Smooth muscle cell (in vitro differentiated cells): ENCODE measurements at regions not wholly inside any gene's neighbourhood (a gene's known extent, or its start where the extent isn't known, plus 50 kb on each side); places are given as distances from the start of the nearest gene placed in this dataset.
"Not testable (repeated sequence)": the region's sequence is repeated elsewhere in the genome, so short reads cannot be mapped to it uniquely, and the experiment has no call there.

Experiments
- DNase-seq: peaks from one replicate; lab custom pipeline; 2025; ENCODE audit not compliant: unreplicated experiment; lab: John Stamatoyannopoulos, UW
- H2AFZ ChIP-seq: fragments of 200-600 bp; sonication (generic); 2 replicates; pipeline ENCODE4 v1.6.0; 2016; ENCODE audit warnings: antibody characterized with exemption, low read depth, mild to moderate bottlenecking
- H3F3A ChIP-seq: fragments of 200-600 bp; sonication (generic); 2 replicates; pipeline ENCODE4 v1.6.0; 2017; ENCODE audit warnings: antibody characterized with exemption, low read depth
- H3K27ac ChIP-seq: fragments of 200-600 bp; sonication (generic); 2 replicates; pipeline ENCODE4 v1.5.1; 2016; ENCODE audit warnings: low read depth, mild to moderate bottlenecking
- H3K27me3 ChIP-seq: fragments of 200-600 bp; sonication (generic); 2 replicates; pipeline ENCODE4 v1.6.1; 2016; ENCODE audit warnings: low read depth, mild to moderate bottlenecking
- H3K36me3 ChIP-seq: fragments of 200-600 bp; sonication (generic); 2 replicates; pipeline ENCODE4 v1.5.1; 2016; ENCODE audit warnings: low read depth
- H3K4me1 ChIP-seq: fragments of 200-600 bp; sonication (generic); 2 replicates; pipeline ENCODE4 v1.5.1; 2016; ENCODE audit warnings: low read depth
- H3K4me2 ChIP-seq: fragments of 200-600 bp; sonication (generic); 2 replicates; pipeline ENCODE4 v1.6.0; 2016; ENCODE audit warnings: mild to moderate bottlenecking
- H3K4me3 ChIP-seq: fragments of 200-600 bp; sonication (generic); 2 replicates; pipeline ENCODE4 v1.5.1; 2016; ENCODE audit warnings: mild to moderate bottlenecking
- H3K79me2 ChIP-seq: fragments of 200-600 bp; sonication (generic); 2 replicates; pipeline ENCODE4 v1.6.0; 2016; ENCODE audit warnings: low read depth, mild to moderate bottlenecking
- H3K9ac ChIP-seq: fragments of 200-600 bp; sonication (generic); 2 replicates; pipeline ENCODE4 v1.6.0; 2016; ENCODE audit warnings: low read depth
- H3K9me3 ChIP-seq: fragments of 200-600 bp; sonication (generic); replicated peaks from 2 replicates; pipeline ENCODE4 v1.5.1; 2016; ENCODE audit warnings: low read depth
- H4K20me1 ChIP-seq: fragments of 200-600 bp; sonication (generic); 2 replicates; pipeline ENCODE4 v1.6.0; 2016; ENCODE audit warnings: low read depth
- CTCF ChIP-seq: fragments of 200-600 bp; sonication (generic); IDR thresholded peaks from 2 replicates; pipeline ENCODE4 v1.5.1; 2017; ENCODE audit warnings: borderline replicate concordance, mild to moderate bottlenecking, antibody characterized with exemption; ENCODE audit not compliant: insufficient read depth, poor library complexity, severe bottlenecking
- WGBS: methylation state at CpG from one replicate; pipeline ENCODE4 v1.1.7; 2016; ENCODE audit warnings: low lambda C conversion rate; 5-methylcytosine and 5-hydroxymethylcytosine counted together

DNA sequence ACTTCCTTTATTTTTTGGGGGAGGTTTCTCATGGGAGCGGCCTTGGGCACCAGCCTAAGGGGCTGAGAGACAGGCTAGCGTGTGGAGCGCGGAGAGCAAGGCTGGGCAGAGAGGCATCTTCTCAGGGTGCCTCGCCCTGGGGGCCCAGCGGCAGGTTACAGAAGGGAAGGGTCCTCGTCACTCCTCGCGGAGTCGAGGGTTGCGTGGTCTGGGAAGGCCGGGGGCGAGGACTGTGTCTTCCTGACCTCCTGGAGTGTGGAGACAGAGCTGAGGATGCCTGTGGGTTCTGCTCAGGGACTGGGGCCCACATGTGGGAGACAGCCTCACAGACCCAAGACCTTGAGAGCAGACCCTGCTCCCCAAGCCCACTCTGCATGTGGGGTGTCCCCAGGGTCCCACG is 79.6 kb upstream of the LRPAP1 start:
- Histone ChIP-seq H3K27me3 (no peaks in the 10 kb centered on the region), H3K79me2 (no peaks in the 10 kb centered on the region), H3K36me3 (no peaks in the 10 kb centered on the region), H3K27ac (no peak overlapping the region), H3K4me2 (no peak overlapping the region), H3K9ac (no peak overlapping the region), H2AFZ (no peak overlapping the region), H3K9me3 (no peaks in the 10 kb centered on the region), H4K20me1 (no peaks in the 10 kb centered on the region), H3K4me3 (no peak overlapping the region), H3F3A (no peaks in the 10 kb centered on the region), H3K4me1 (no peaks in the 10 kb centered on the region)
- 94% methylated on average over 13 of the region's 14 CpGs for WGBS
- DNase-seq = no peak
- no peak for TF ChIP-seq CTCF

GRCh38 chr4:3610851-3611250 is 78.6 kb upstream of the LRPAP1 start:
- H3K27me3 ChIP-seq, H3K27ac ChIP-seq, H2AFZ ChIP-seq, H3K36me3 ChIP-seq, H3K4me2 ChIP-seq, H4K20me1 ChIP-seq, H3K79me2 ChIP-seq, H3F3A ChIP-seq, DNase-seq, H3K9ac ChIP-seq, H3K9me3 ChIP-seq, H3K4me3 ChIP-seq, H3K4me1 ChIP-seq: not testable (repeated sequence)
- WGBS = 88% methylated on average over 4 of the region's 4 CpGs

GRCh38 chr4:3609905-3610304 is 77.7 kb upstream of the LRPAP1 start:
- H3K9ac ChIP-seq, DNase-seq, H3K36me3 ChIP-seq, H3K79me2 ChIP-seq, H3K4me3 ChIP-seq, H3K27ac ChIP-seq, H4K20me1 ChIP-seq, H3F3A ChIP-seq, H3K4me1 ChIP-seq, H2AFZ ChIP-seq, H3K4me2 ChIP-seq, H3K9me3 ChIP-seq, H3K27me3 ChIP-seq: not testable (repeated sequence)
- WGBS = 96% methylated on average over 2 of the region's 2 CpGs

DNA sequence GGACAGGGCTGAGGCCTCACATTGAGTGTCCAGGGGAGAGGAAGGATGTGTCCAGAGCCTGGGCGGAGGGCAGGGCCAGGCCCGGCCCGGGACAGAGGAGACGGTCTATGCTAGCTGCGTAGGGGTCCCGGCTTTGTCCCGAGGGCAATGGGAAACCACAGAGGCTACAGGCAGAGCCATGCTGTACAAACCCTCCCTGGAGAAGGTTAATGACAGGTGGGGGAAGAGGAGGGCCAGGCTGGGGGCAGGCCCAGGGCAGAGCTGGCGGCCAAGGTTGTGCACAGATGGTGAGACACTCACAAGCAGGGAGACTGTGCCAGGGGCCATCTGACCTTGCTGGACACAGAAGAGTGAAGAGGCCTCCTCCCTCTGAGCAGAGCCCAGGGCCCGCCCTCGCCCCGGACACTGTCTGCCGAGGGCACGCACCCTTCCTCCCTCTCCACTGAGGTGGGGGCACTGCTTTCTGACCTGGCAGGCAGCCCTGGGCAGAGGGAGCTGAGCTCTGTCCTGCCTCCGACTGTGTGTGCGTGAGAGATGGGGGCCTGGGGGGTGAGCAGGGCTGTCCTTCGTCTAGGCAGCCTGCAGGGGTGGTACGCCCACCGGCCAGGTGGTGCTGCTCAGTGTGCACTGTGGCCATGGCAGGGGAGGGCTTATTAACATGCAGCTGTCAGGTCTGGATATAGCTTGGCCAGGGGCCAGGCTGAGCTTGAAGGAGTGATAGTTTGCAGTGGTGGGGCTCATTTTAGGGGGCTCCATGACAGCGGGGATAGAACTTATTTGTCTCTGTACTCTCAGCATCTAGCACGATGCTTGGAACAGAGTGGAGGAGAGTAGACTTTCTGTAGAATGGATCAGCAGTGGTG is 75.7 kb upstream of the LRPAP1 start:
- Histone ChIP-seq H4K20me1 (no peaks in the 10 kb centered on the region), H3K79me2 (no peaks in the 10 kb centered on the region), H3F3A (no peaks in the 10 kb centered on the region), H3K4me2 (no peak overlapping the region), H3K4me3 (no peak overlapping the region), H3K9me3 (no peaks in the 10 kb centered on the region), H3K27me3 (no peaks in the 10 kb centered on the region), H3K4me1 (no peaks in the 10 kb centered on the region), H3K27ac (no peak overlapping the region), H3K36me3 (no peaks in the 10 kb centered on the region), H3K9ac (no peak overlapping the region), H2AFZ (no peak overlapping the region)
- no peak for TF ChIP-seq CTCF
- WGBS = 94% methylated on average over 19 of the region's 20 CpGs
- no peak for DNase-seq

GRCh38 chr4:3606850-3607249 is 74.6 kb upstream of the LRPAP1 start:
- not testable (repeated sequence) for H3K4me2 ChIP-seq, H3F3A ChIP-seq, H3K4me3 ChIP-seq, H3K4me1 ChIP-seq, DNase-seq, H3K36me3 ChIP-seq, H4K20me1 ChIP-seq, H3K79me2 ChIP-seq, H2AFZ ChIP-seq, H3K27ac ChIP-seq, H3K27me3 ChIP-seq, H3K9me3 ChIP-seq, H3K9ac ChIP-seq
- 72% methylated on average over 5 of the region's 5 CpGs for WGBS

DNA sequence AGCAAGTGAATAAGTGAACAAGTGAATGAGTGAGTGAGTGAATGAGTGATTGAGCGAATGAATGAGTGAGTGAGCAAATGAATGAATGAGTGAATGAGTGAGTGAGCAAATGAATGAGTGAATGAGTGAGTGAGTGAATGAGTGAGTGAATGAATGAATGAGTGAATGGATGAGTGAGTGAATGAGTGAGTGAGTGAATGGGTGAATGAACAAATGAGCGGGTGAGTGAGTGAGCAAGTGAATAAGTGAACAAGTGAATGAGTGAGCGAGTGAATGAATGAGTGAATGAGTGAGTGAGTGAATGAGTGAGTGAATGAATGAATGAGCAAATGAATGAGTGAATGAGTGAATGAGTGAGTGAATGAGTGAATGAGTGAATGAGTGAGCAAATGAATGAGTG is 74.0 kb upstream of the LRPAP1 start:
- not testable (repeated sequence) for H3K27me3 ChIP-seq, H4K20me1 ChIP-seq, H2AFZ ChIP-seq, H3K9me3 ChIP-seq, H3K4me1 ChIP-seq, H3F3A ChIP-seq, H3K4me3 ChIP-seq, DNase-seq, H3K4me2 ChIP-seq, H3K36me3 ChIP-seq, H3K9ac ChIP-seq, H3K27ac ChIP-seq, H3K79me2 ChIP-seq
- 93% methylated on average over 3 of the region's 3 CpGs for WGBS
